Chondrocyte (in vitro differentiated cells): ENCODE measurements at regions not wholly inside any gene's neighbourhood (a gene's known extent, or its start where the extent isn't known, plus 50 kb on each side); places are given as distances from the start of the nearest gene placed in this dataset.

ENCODE experiments used
- DNase-seq: peaks from one replicate; pipeline ENCODE4 v3.0.0; 2021; ENCODE audit warnings: mixed read lengths, low spot score
- H3K27ac Mint-ChIP-seq: one replicate; pipeline ENCODE4 v1.8.0; 2021; ENCODE audit warnings: mild to moderate bottlenecking, moderate library complexity, mixed read lengths; ENCODE audit not compliant: unreplicated experiment
- H3K27me3 Mint-ChIP-seq: 2 replicates; pipeline ENCODE4 v1.8.0; 2021; ENCODE audit warnings: low read depth, mixed read lengths
- H3K36me3 Mint-ChIP-seq: 2 replicates; pipeline ENCODE4 v1.8.0; 2021; ENCODE audit warnings: low read depth, mixed read lengths
- H3K4me1 Mint-ChIP-seq: 2 replicates; pipeline ENCODE4 v1.8.0; 2021; ENCODE audit warnings: low read depth, mild to moderate bottlenecking, mixed read lengths
- H3K4me3 Mint-ChIP-seq: one replicate; pipeline ENCODE4 v1.8.0; 2021; ENCODE audit warnings: mild to moderate bottlenecking, moderate library complexity, mixed read lengths; ENCODE audit not compliant: unreplicated experiment
- H3K9me3 Mint-ChIP-seq: 2 replicates; pipeline ENCODE4 v1.8.0; 2021; ENCODE audit warnings: low read depth, mixed read lengths
- CTCF ChIP-seq: fragments of 200-600 bp; sonication (generic); IDR thresholded peaks from 2 replicates; pipeline ENCODE4 v1.5.0; 2021; ENCODE audit warnings: antibody characterized with exemption, mild to moderate bottlenecking, moderate library complexity

DNA sequence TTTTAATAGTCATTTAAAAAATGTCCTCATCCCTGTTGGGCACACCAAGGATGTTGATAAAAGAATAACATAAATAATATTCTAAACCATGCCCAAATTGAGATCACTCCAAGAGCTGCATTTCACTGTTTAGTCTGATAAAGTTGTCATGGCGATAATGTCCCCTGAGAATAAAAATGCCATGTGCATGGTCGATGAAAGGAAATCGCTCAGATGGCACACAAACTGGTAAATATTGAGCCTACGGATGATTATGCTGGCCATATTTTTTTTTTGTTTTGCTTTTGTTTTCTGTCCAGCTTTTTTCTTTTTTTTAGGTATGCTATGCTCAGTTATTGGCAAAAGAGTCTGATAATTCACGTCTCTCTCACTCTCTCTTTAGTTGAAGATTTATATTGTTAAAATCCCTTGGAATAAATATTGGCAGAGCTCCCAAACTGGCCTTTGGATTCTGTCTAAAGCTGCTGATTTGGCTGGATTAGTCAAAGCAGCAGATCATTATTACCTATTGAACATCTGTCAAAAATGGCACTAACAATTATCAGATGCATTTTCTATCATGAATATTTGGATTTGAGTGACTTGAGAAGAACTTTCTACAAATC lies 643.8 kb downstream of the SQOR start:
- no peak for TF ChIP-seq CTCF
- Mint-ChIP-seq H3K27me3 (no peaks in the 10 kb centered on the region), H3K4me3 (no peak overlapping the region), H3K4me1 (no peaks in the 10 kb centered on the region), H3K9me3 (no peaks in the 10 kb centered on the region), H3K27ac (no peak overlapping the region), H3K36me3 (no peaks in the 10 kb centered on the region)
- no peak for DNase-seq

- TF ChIP-seq CTCF = no peak
- Mint-ChIP-seq H3K27ac (no peak overlapping the region), H3K4me3 (no peak overlapping the region), H3K36me3 (no peaks in the 10 kb centered on the region), H3K4me1 (no peaks in the 10 kb centered on the region), H3K9me3 (peaks cover 2% of the 10 kb centered on the region), H3K27me3 (no peaks in the 10 kb centered on the region)
- DNase-seq = no peak
These were observed 646.1 kb downstream of the SQOR start for GRCh38 chr15:46280762-46281542.

DNA sequence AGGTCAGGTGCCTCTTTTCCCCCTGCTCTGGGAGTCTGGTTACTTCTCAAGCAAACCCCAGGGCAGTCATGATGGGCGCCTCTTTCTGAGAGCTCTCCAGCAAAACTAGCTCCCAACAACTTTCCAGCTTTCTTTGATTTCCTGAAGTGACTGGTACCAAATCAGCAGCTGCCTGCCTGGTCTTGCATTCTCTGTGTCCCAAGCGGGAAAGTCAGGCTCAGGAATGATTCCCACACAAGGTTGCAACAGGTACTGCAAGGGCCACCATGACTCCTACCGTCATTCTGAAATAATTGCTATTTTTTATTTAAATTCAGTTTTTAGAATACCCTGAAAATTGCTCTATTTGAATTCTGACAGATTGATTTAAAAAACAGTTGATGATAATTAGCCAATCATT lies 658.7 kb downstream of the SQOR start:
- Mint-ChIP-seq H3K27ac (no peak overlapping the region), H3K4me3 (no peak overlapping the region), H3K27me3 (peaks cover under 1% of the 10 kb centered on the region), H3K36me3 (no peaks in the 10 kb centered on the region), H3K4me1 (no peaks in the 10 kb centered on the region), H3K9me3 (peaks cover 8% of the 10 kb centered on the region)
- no peak for DNase-seq
- TF ChIP-seq CTCF = no peak

- Mint-ChIP-seq H3K36me3 (no peaks in the 10 kb centered on the region), H3K27me3 (peaks cover 2% of the 10 kb centered on the region), H3K27ac (no peak overlapping the region), H3K4me3 (no peak overlapping the region), H3K9me3 (peaks cover 3% of the 10 kb centered on the region), H3K4me1 (no peaks in the 10 kb centered on the region)
- TF ChIP-seq CTCF = no peak
- DNase-seq = no peak
These were observed 661.2 kb downstream of the SQOR start for GRCh38 chr15:46296002-46296401.

- no peak overlapping the region for H3K27ac Mint-ChIP-seq
- H3K27me3 Mint-ChIP-seq = peaks cover 2% of the 10 kb centered on the region
- no peaks in the 10 kb centered on the region for H3K36me3 Mint-ChIP-seq
- no peaks in the 10 kb centered on the region for H3K4me1 Mint-ChIP-seq
- H3K9me3 Mint-ChIP-seq = peaks cover 3% of the 10 kb centered on the region
- no peak for DNase-seq
- no peak for TF ChIP-seq CTCF
- no peak overlapping the region for H3K4me3 Mint-ChIP-seq
These were observed 662.0 kb downstream of the SQOR start for GRCh38 chr15:46296797-46297196.
